Osteocyte (in vitro differentiated cells): ENCODE measurements at regions not wholly inside any gene's neighbourhood (a gene's known extent, or its start where the extent isn't known, plus 50 kb on each side); places are given as distances from the start of the nearest gene placed in this dataset.

Experiments used
- DNase-seq: peaks from one replicate; pipeline ENCODE4 v3.0.0; 2021; ENCODE audit warnings: mixed read lengths; ENCODE audit not compliant: unreplicated experiment; ENCODE audit errors: extremely low spot score
- H3K27ac Mint-ChIP-seq: one replicate; pipeline ENCODE4 v1.8.0; 2021; ENCODE audit warnings: mild to moderate bottlenecking, mixed read lengths; ENCODE audit not compliant: unreplicated experiment
- H3K27me3 Mint-ChIP-seq: one replicate; pipeline ENCODE4 v1.8.0; 2021; ENCODE audit warnings: mixed read lengths; ENCODE audit not compliant: unreplicated experiment
- H3K36me3 Mint-ChIP-seq: one replicate; pipeline ENCODE4 v1.8.0; 2021; ENCODE audit warnings: mixed read lengths; ENCODE audit not compliant: unreplicated experiment
- H3K4me1 Mint-ChIP-seq: one replicate; pipeline ENCODE4 v1.8.0; 2021; ENCODE audit warnings: mixed read lengths; ENCODE audit not compliant: unreplicated experiment
- H3K4me3 Mint-ChIP-seq: one replicate; pipeline ENCODE4 v1.8.0; 2021; ENCODE audit warnings: mild to moderate bottlenecking, moderate library complexity, mixed read lengths; ENCODE audit not compliant: unreplicated experiment
- H3K9me3 Mint-ChIP-seq: one replicate; pipeline ENCODE4 v1.8.0; 2021; ENCODE audit warnings: mixed read lengths; ENCODE audit not compliant: unreplicated experiment
- TF ChIP-seq, protein P1 (sequence below): fragments of 200-600 bp; sonication (generic); IDR thresholded peaks from 2 replicates; pipeline ENCODE4 v1.5.0; 2021; ENCODE audit warnings: antibody characterized with exemption, mild to moderate bottlenecking, moderate library complexity

- H3K9me3 Mint-ChIP-seq: no peaks in the 10 kb centered on the region
- H3K36me3 Mint-ChIP-seq: no peaks in the 10 kb centered on the region
- no peaks in the 10 kb centered on the region for H3K27me3 Mint-ChIP-seq
- H3K27ac Mint-ChIP-seq: no peak overlapping the region
- TF ChIP-seq, protein P1, sequence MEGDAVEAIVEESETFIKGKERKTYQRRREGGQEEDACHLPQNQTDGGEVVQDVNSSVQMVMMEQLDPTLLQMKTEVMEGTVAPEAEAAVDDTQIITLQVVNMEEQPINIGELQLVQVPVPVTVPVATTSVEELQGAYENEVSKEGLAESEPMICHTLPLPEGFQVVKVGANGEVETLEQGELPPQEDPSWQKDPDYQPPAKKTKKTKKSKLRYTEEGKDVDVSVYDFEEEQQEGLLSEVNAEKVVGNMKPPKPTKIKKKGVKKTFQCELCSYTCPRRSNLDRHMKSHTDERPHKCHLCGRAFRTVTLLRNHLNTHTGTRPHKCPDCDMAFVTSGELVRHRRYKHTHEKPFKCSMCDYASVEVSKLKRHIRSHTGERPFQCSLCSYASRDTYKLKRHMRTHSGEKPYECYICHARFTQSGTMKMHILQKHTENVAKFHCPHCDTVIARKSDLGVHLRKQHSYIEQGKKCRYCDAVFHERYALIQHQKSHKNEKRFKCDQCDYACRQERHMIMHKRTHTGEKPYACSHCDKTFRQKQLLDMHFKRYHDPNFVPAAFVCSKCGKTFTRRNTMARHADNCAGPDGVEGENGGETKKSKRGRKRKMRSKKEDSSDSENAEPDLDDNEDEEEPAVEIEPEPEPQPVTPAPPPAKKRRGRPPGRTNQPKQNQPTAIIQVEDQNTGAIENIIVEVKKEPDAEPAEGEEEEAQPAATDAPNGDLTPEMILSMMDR: no peak
- H3K4me1 Mint-ChIP-seq: no peaks in the 10 kb centered on the region
- DNase-seq: no peak
- H3K4me3 Mint-ChIP-seq: no peak overlapping the region
These were observed 154.2 kb upstream of the ZNF366 start for GRCh38 chr5:72661405-72661804.

DNA sequence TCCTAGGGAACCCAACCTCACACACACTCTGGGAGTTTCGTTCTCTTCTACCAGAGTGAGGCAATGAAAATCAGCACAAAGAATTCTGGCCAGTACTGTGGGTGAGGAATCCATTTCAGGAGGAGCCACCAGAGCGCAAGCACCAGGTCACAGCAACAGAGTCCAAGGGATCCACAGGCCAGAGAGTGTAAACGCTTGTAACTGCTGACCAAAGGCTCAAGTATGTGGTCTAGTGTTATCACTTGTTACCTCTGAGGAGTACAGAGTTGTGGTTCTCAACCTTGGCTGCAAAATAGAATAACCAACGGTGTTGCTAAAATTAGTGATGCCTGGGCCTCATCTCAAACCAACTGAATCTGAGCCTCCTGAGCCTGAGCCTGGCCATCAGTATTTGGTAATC is 152.5 kb upstream of the ZNF366 start:
- Mint-ChIP-seq H3K4me3 (no peak overlapping the region), H3K27ac (no peak overlapping the region), H3K4me1 (no peaks in the 10 kb centered on the region), H3K36me3 (no peaks in the 10 kb centered on the region), H3K9me3 (no peaks in the 10 kb centered on the region), H3K27me3 (no peaks in the 10 kb centered on the region)
- no peak for DNase-seq
- TF ChIP-seq, protein P1: no peak

DNA sequence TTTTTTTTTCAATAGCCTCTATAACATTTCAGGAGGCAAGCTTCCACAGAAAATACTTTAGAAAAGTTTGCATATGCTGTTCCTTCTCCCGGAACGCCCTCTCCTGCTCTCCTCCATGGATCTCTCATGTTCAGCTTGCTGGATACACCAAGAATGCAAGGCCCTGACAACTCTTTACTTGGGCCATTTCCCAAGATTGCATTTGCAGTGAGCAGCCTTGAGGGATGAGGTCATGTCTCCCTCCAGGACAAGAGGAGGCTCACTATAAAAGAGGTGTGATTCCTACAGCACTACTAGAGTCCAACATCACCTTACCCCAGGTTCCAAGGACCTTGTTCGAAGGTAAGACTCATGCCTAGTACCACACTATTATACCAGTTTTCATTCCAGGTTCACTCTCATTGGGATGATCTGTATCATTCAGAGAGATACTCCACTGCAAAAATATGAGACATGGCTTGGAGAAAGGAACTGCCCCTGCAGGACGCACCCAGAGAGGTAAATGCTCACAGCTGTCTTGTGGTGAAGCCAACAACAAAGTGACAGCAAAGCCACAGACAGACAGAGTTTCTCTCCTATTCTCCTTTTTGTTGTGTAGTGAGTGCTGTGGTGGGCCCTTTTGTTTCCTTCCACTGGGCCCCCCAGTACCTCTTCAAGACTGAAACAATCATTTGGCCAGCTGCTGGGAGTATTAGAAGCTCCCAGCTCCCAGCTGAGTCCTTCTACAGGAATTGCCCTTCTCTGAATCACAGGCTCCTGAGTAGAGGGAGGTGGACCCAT is 151.7 kb upstream of the ZNF366 start:
- Mint-ChIP-seq H3K36me3 (no peaks in the 10 kb centered on the region), H3K27me3 (no peaks in the 10 kb centered on the region), H3K4me3 (no peak overlapping the region), H3K4me1 (peaks cover 1% of the 10 kb centered on the region), H3K27ac (no peak overlapping the region), H3K9me3 (no peaks in the 10 kb centered on the region)
- TF ChIP-seq, protein P1: no peak
- no peak for DNase-seq

DNA sequence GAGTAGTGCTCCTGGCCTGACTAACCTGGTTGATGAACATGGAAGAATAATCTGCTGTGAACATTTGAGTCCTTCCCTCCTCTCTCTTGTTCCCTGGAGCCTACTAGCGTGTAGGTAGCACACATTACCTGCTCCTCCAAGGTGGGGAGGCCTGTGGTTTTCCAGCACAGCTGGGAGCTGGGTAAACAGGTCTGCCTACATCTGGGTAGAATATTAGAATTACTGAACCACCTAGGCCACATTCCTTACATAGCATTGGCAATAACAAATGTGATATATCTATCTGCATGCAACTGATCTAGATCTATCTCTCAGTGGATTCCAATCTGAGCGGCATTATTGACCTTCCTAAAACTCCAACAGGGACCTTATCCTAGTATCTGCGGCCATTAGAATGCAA is 151.0 kb upstream of the ZNF366 start:
- H3K27ac Mint-ChIP-seq: no peak overlapping the region
- no peaks in the 10 kb centered on the region for H3K27me3 Mint-ChIP-seq
- no peak overlapping the region for H3K4me3 Mint-ChIP-seq
- TF ChIP-seq, protein P1: no peak
- H3K4me1 Mint-ChIP-seq: peaks cover 9% of the 10 kb centered on the region
- DNase-seq: no peak
- H3K9me3 Mint-ChIP-seq: no peaks in the 10 kb centered on the region
- no peaks in the 10 kb centered on the region for H3K36me3 Mint-ChIP-seq

- Mint-ChIP-seq H3K27me3 (no peaks in the 10 kb centered on the region), H3K4me1 (peaks cover 11% of the 10 kb centered on the region), H3K4me3 (no peak overlapping the region), H3K27ac (no peak overlapping the region), H3K36me3 (no peaks in the 10 kb centered on the region), H3K9me3 (no peaks in the 10 kb centered on the region)
- DNase-seq: no peak
- TF ChIP-seq, protein P1: no peak
These were observed 149.7 kb upstream of the ZNF366 start for GRCh38 chr5:72656756-72657513.
